Kidney (tissue), 13 donors: ENCODE measurements at regions not wholly inside any gene's neighbourhood (a gene's known extent, or its start where the extent isn't known, plus 50 kb on each side); places are given as distances from the start of the nearest gene placed in this dataset.
A peak's percentile ranks its signal among the peaks of the same experiment; 100 is the strongest.

Experiments
- DNase-seq, 5 donors: peaks; one replicate each; pipeline ENCODE4 v3.0.0-alpha.2; 2013 to 2020
- FAIRE-seq: peaks from 2 replicates; lab custom pipeline; 2012; peaks lifted over from hg19 to GRCh38; lab: Jason Lieb, UNC
- H3K27ac ChIP-seq, 2 donors: one replicate each; pipeline ENCODE4 v1.7.0; 2013; ENCODE audit warnings: low read depth in 2 of 2, low read length in 2 of 2, inconsistent platforms in 1 of 2
- H3K27me3 ChIP-seq: one replicate; pipeline ENCODE4 v1.7.1; 2013; ENCODE audit warnings: low read length, inconsistent platforms; ENCODE audit not compliant: control insufficient read depth, insufficient read depth
- H3K36me3 ChIP-seq, 3 donors: one replicate each; pipeline versions ENCODE4 v1.7.0 to v1.7.1; 2013; ENCODE audit warnings: low read length in 3 of 3, control low read depth in 1 of 3, inconsistent platforms in 1 of 3; ENCODE audit not compliant: insufficient read depth in 3 of 3, control insufficient read depth in 2 of 3
- H3K4me1 ChIP-seq, 3 donors: one replicate each; pipeline versions ENCODE4 v1.7.0 to v1.7.1; 2013; ENCODE audit warnings: low read length in 3 of 3, inconsistent platforms in 1 of 3, low read depth in 1 of 3; ENCODE audit not compliant: control insufficient read depth in 2 of 3, insufficient read depth in 2 of 3
- H3K4me3 ChIP-seq, 3 donors: one replicate each; pipeline versions ENCODE4 v1.7.0 to v1.8.1; 2013; ENCODE audit warnings: low read length in 3 of 3, control low read depth in 1 of 3, inconsistent platforms in 1 of 3
- H3K9ac ChIP-seq, 3 donors: one replicate each; pipeline versions ENCODE4 v1.7.0 to v1.7.1; 2013; ENCODE audit warnings: low read length in 3 of 3, control low read depth in 1 of 3, inconsistent platforms in 1 of 3
- H3K9me3 ChIP-seq, 3 donors: one replicate each; pipeline versions ENCODE4 v1.7.0 to v1.7.1; 2013; ENCODE audit warnings: low read length in 3 of 3, control low read depth in 1 of 3, inconsistent platforms in 1 of 3; ENCODE audit not compliant: control insufficient read depth in 2 of 3, insufficient read depth in 1 of 3
- CTCF ChIP-seq: IDR thresholded peaks from 3 replicates; pipeline ENCODE4 v1.5.1; 2012; ENCODE audit warnings: mild to moderate bottlenecking, moderate library complexity, borderline replicate concordance; ENCODE audit not compliant: insufficient read depth; ENCODE audit errors: extremely low read depth
- intact Hi-C: fragments of 100-400 bp; cut with DNase I; formaldehyde crosslinking; loops from one replicate; pipeline ENCODE4 v1.11.1; 2022
- donor health status: control.
- donor health status: control.
- donor health status: control.
- donor health status: control.
- donor health status: control.
- donor health status: DM: yes; HTN: yes; CAD: no.
- donor health status: Normal renal cell carcinoma (clear cell type).

- intact Hi-C loops: no loop called here
- H3K9ac ChIP-seq: no peak overlapping the region
- FAIRE-seq (no peak), DNase-seq (peak in 3 of 5 donors; percentile 54 to 88 (median 76))
- TF ChIP-seq CTCF: no peak
- H3K4me1 ChIP-seq: peaks cover 0 to 2% (median 0%) of the 10 kb centered on the region in 3 donors
- H3K36me3 ChIP-seq: no peaks in the 10 kb centered on the region
- no peaks in the 10 kb centered on the region for H3K9me3 ChIP-seq
- H3K27ac ChIP-seq: peak overlapping the region in 1 of 2 donors; percentile 23
- no peak overlapping the region for H3K4me3 ChIP-seq
- H3K27me3 ChIP-seq: no peaks in the 10 kb centered on the region
Observed at GRCh38 chr10:43905512-43906236, 257.0 kb upstream of the ZNF32 start.

GRCh38 chr10:43904844-43905243 is 256.2 kb upstream of the ZNF32 start:
- no peak overlapping the region for H3K4me3 ChIP-seq
- TF ChIP-seq CTCF: no peak
- no peak for FAIRE-seq
- peak in 1 of 5 donors; percentile 49 for DNase-seq
- H3K36me3 ChIP-seq: no peaks in the 10 kb centered on the region
- no peak overlapping the region for H3K27ac ChIP-seq
- no peaks in the 10 kb centered on the region for H3K27me3 ChIP-seq
- intact Hi-C loops: no loop called here
- no peaks in the 10 kb centered on the region for H3K9me3 ChIP-seq
- H3K4me1 ChIP-seq: peaks cover 0 to 2% (median 0%) of the 10 kb centered on the region in 3 donors
- no peak overlapping the region for H3K9ac ChIP-seq

- intact Hi-C loops: no loop called here
- FAIRE-seq (no peak), DNase-seq (no peak)
- Histone ChIP-seq H3K27ac (no peak overlapping the region), H3K4me1 (peaks cover 0 to 2% (median 0%) of the 10 kb centered on the region in 3 donors), H3K9me3 (no peaks in the 10 kb centered on the region), H3K27me3 (no peaks in the 10 kb centered on the region), H3K4me3 (no peak overlapping the region), H3K9ac (no peak overlapping the region), H3K36me3 (no peaks in the 10 kb centered on the region)
- TF ChIP-seq CTCF: no peak
Observed at GRCh38 chr10:43904301-43904700, 255.6 kb upstream of the ZNF32 start.
